AG10803 (cell line): ENCODE measurements at regions not wholly inside any gene's neighbourhood (a gene's known extent, or its start where the extent isn't known, plus 50 kb on each side); places are given as distances from the start of the nearest gene placed in this dataset.

Source experiments
- DNase-seq: peaks from one replicate; pipeline ENCODE4 v3.0.0; 2010; ENCODE audit warnings: low read depth
- H3K4me3 ChIP-seq: 2 replicates; pipeline ENCODE4 v1.5.1; 2011; ENCODE audit warnings: mild to moderate bottlenecking, low read length, control low read depth
- TF ChIP-seq, protein P1 (sequence below): conservative IDR thresholded peaks from 2 replicates; pipeline ENCODE4 v1.5.1; 2011; ENCODE audit warnings: mild to moderate bottlenecking, low read length, control low read depth, inconsistent platforms

GRCh38 chr9:7707934-7708333 lies 91.6 kb downstream of the DMAC1 start:
- no peak for DNase-seq
- H3K4me3 ChIP-seq = no peak overlapping the region
- TF ChIP-seq, protein P1, sequence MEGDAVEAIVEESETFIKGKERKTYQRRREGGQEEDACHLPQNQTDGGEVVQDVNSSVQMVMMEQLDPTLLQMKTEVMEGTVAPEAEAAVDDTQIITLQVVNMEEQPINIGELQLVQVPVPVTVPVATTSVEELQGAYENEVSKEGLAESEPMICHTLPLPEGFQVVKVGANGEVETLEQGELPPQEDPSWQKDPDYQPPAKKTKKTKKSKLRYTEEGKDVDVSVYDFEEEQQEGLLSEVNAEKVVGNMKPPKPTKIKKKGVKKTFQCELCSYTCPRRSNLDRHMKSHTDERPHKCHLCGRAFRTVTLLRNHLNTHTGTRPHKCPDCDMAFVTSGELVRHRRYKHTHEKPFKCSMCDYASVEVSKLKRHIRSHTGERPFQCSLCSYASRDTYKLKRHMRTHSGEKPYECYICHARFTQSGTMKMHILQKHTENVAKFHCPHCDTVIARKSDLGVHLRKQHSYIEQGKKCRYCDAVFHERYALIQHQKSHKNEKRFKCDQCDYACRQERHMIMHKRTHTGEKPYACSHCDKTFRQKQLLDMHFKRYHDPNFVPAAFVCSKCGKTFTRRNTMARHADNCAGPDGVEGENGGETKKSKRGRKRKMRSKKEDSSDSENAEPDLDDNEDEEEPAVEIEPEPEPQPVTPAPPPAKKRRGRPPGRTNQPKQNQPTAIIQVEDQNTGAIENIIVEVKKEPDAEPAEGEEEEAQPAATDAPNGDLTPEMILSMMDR = no peak

- no peak overlapping the region for H3K4me3 ChIP-seq
- DNase-seq = no peak
- TF ChIP-seq, protein P1 = no peak
These were observed 95.0 kb downstream of the DMAC1 start for GRCh38 chr9:7704543-7704942.

GRCh38 chr9:7691909-7692308 lies 107.7 kb downstream of the DMAC1 start:
- no peak overlapping the region for H3K4me3 ChIP-seq
- TF ChIP-seq, protein P1 = no peak
- DNase-seq = no peak

- TF ChIP-seq, protein P1 = no peak
- H3K4me3 ChIP-seq = no peak overlapping the region
- no peak for DNase-seq
These were observed 109.6 kb downstream of the DMAC1 start for GRCh38 chr9:7690014-7690413.

DNA sequence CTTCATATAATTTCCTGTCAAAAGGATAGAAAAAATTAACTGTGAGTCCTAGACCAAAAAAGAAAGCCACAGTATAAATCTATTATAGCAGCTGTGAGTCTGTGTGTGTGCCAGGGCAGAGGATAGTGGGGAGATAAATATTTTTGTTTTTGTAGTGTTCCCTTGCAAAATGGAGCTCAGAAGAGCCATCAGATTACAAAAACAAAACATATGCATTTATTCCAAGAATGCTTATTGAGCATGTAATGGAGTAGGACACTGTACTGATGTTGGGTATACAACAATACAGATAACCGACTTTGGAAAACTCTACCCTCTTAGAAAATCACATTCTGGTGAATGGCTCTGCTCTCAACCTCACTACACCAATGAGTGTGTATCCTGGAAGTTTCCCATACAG lies 111.0 kb downstream of the DMAC1 start:
- DNase-seq = no peak
- TF ChIP-seq, protein P1 = no peak
- H3K4me3 ChIP-seq = no peak overlapping the region

DNA sequence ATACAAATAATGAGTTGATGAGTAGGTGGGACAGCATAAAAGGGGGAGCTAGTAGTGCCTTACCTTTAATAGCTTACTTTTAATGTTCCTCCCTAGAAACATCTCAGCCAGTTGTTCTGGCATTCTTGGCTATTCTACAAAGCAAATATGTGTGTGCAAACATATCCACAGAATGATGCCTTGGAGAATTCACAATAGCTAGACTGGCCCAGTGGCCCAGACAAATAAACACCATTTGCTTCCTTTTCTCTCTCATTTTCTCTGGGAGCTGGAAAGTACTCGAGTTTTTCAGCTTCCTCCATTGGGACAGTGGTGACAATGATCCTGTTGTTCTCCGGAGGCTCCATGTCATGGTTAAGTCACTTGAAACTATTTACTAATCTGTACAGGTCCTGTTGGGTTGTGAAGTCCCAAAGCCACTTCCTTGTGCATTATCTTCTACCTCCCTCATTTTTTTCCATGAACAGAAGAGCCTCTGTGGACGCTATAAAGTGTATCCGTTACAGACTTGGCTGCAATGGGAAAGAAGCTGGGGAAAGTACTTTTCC lies 122.9 kb downstream of the DMAC1 start:
- DNase-seq = no peak
- TF ChIP-seq, protein P1 = no peak
- H3K4me3 ChIP-seq = no peak overlapping the region

DNA sequence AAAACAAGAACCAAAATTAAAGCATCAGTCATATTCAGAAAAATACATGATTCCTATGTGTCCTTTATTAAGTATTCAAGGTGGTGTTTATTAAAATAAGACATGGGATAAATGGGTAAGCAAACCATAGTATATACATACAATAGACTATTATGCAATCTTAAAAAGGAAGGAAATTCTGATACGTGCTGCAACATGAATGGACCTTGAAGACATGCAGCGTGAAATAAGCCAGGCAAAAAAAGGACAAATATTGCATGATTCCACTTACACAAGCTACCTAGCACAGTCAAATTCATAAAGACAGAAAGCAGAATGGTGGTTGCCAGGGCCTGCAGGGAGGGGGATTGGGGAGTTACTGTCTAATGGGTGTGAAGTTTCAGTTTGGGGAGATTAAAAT lies 127.7 kb downstream of the DMAC1 start:
- DNase-seq = no peak

More for the DNA sequence above, 127.7 kb downstream of the DMAC1 start:
- TF ChIP-seq, protein P1 = no peak
- no peak overlapping the region for H3K4me3 ChIP-seq
